ENCODE measurements at regions not wholly inside any gene's neighbourhood (a gene's known extent, or its start where the extent isn't known, plus 50 kb on each side); places are given as distances from the start of the nearest gene placed in this dataset.

DNA sequence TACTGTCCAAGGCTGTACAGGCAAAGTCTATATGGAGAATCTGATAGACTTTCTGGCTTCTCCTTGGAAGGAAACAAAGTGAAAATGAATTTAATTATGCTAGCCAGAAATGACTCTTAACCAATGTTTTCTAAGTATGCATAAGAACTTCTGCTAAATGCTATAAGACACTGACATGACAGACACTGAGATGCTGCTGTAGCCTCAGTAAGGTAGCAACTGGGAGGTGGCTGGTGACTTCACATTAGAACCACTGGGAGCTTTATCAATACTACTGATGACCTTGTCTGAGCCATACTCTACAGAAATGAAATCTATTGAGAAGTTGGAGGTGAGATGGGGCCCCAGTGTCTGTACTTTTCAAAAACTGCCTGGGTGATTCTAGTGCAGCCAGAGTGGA, 188.6 kb downstream of the ZNF365 start:
- intact Hi-C loops (cut with DNase I): no loop called here
- Histone ChIP-seq H3K4me3 (no peak overlapping the region), H3K27ac (no peak overlapping the region), H3K9me3 (no peaks in the 10 kb centered on the region), H3K36me3 (no peaks in the 10 kb centered on the region), H3K4me1 (no peaks in the 10 kb centered on the region), H3K27me3 (no peaks in the 10 kb centered on the region)
- TF ChIP-seq, protein P1, sequence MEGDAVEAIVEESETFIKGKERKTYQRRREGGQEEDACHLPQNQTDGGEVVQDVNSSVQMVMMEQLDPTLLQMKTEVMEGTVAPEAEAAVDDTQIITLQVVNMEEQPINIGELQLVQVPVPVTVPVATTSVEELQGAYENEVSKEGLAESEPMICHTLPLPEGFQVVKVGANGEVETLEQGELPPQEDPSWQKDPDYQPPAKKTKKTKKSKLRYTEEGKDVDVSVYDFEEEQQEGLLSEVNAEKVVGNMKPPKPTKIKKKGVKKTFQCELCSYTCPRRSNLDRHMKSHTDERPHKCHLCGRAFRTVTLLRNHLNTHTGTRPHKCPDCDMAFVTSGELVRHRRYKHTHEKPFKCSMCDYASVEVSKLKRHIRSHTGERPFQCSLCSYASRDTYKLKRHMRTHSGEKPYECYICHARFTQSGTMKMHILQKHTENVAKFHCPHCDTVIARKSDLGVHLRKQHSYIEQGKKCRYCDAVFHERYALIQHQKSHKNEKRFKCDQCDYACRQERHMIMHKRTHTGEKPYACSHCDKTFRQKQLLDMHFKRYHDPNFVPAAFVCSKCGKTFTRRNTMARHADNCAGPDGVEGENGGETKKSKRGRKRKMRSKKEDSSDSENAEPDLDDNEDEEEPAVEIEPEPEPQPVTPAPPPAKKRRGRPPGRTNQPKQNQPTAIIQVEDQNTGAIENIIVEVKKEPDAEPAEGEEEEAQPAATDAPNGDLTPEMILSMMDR (IDR thresholded peaks at IDR 0.05): no peak
- DNase-seq (no peak), ATAC-seq (no peak)

DNA sequence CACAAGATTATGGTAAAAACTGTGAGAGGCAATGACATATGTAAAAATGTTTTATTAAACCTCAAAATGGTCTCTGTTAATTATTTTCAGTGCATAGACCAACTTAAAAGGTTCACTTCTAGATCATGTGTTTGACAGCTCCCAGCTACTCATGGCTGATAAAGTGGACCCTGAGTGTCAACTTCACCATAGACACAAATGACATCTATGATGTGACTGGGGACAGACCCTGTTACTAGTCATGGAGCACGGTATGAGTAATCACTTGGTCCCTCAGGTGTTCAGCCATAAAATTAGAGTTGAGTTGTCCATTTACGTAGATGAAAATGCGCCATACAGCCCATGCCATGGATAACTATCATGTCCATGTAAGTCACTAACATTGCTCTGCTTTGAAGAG, 199.8 kb downstream of the ZNF365 start:
- TF ChIP-seq, protein P1 (IDR thresholded peaks at IDR 0.05): no peak
- Histone ChIP-seq H3K27ac (no peak overlapping the region), H3K36me3 (no peaks in the 10 kb centered on the region), H3K4me3 (no peak overlapping the region), H3K4me1 (no peaks in the 10 kb centered on the region), H3K27me3 (no peaks in the 10 kb centered on the region), H3K9me3 (no peaks in the 10 kb centered on the region)
- no peak for DNase-seq
- intact Hi-C loops (cut with DNase I): no loop called here
- no peak for ATAC-seq

DNA sequence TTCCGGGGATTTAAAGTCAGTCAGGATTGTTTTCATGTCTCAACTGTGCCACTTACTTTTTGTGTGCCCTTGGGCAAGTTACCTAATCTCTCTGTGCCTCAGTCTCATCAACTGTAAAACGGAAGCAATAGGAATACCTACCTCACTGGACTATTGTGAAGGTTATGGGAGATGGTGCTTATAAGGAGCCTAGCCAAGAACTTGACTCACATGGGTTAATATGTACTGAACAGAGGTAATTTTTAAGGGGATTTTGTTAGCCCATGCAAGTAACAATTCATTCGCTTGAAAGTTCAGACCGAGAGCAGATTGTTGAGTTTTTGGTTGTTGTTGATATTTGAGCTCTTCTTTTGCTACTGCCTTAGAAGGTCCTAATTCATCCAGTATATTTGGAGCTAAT, 202.9 kb downstream of the ZNF365 start:
- H3K27ac ChIP-seq: no peak overlapping the region
- H3K36me3 ChIP-seq: no peaks in the 10 kb centered on the region
- no peaks in the 10 kb centered on the region for H3K4me1 ChIP-seq
- intact Hi-C loops (cut with DNase I): no loop called here
- TF ChIP-seq, protein P1 (IDR thresholded peaks at IDR 0.05): no peak
- ATAC-seq (no peak), DNase-seq (no peak)
- no peak overlapping the region for H3K4me3 ChIP-seq
- no peaks in the 10 kb centered on the region for H3K9me3 ChIP-seq
- no peaks in the 10 kb centered on the region for H3K27me3 ChIP-seq

DNA sequence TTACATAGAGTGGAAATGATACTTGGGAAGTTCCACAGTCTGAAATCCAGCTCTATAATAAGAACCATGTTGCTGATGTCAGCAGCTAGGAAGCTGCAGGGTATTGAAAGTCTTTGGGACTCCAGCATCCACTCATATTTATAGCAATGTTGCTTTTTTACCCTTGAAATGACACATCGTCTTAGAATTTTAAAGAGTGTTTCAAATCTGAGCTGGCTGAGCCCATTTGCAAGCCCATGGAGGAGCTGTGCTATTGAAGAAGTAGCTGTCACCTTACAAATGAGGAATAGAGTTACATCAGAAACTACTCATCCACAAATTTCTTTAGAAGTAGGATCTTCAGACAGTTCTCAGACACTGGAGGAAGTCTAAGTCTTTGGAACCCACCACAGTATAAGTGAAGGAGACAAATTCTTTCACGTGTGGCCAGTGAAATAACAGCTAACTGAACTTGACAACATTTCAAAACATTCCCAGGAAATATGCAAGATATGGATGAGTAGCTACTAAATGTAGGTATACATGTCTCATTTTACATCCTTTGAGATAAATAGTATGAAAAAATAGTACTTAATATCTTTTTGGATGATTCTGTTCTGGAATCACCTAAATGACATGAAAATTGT, 203.6 kb downstream of the ZNF365 start:
- TF ChIP-seq, protein P1 (IDR thresholded peaks at IDR 0.05): no peak
- H3K9me3 ChIP-seq: no peaks in the 10 kb centered on the region
- no peaks in the 10 kb centered on the region for H3K36me3 ChIP-seq
- H3K4me3 ChIP-seq: no peak overlapping the region
- no peak overlapping the region for H3K27ac ChIP-seq
- intact Hi-C loops (cut with DNase I): no loop called here
- H3K4me1 ChIP-seq: peaks cover 0 to 6% of the 10 kb centered on the region in 2 donors
- no peak for ATAC-seq
- DNase-seq: no peak
- H3K27me3 ChIP-seq: no peaks in the 10 kb centered on the region

DNA sequence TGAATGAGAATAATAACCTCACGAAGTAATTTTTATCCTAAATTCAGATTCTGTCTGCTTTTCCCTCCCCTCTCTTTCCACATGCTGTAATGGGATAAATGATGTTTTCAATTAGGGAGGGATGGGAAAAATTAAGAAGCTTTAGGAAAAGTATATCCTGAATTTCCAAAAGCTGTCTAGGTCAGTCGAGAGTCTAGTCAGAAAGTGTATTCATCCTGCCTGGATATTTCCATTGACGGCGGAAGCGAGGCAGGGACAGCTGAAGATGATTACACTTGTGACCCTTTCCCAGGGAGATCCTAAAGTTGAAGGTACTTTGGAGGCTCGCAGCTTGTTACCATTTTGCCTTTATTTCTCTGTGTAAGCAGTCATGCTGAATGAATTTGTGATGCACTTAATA, 204.1 kb downstream of the ZNF365 start:
- no peaks in the 10 kb centered on the region for H3K27me3 ChIP-seq
- H3K27ac ChIP-seq: no peak overlapping the region
- intact Hi-C loops (cut with DNase I): no loop called here
- H3K4me3 ChIP-seq: no peak overlapping the region
- ATAC-seq: no peak
- H3K4me1 ChIP-seq: peaks cover 0 to 7% of the 10 kb centered on the region in 2 donors
- no peak for DNase-seq
- H3K36me3 ChIP-seq: no peaks in the 10 kb centered on the region
- TF ChIP-seq, protein P1 (IDR thresholded peaks at IDR 0.05): no peak
- no peaks in the 10 kb centered on the region for H3K9me3 ChIP-seq
